Activated CD4-positive, alpha-beta T cell treated with anti-CD3 and anti-CD28 coated beads, Interleukin-2, amount 50 U/mL, for 4 hours (primary cell): ENCODE measurements at regions not wholly inside any gene's neighbourhood (a gene's known extent, or its start where the extent isn't known, plus 50 kb on each side); places are given as distances from the start of the nearest gene placed in this dataset.

Experiments
- DNase-seq, 2 experiments: peaks; one replicate each; pipeline ENCODE4 v3.0.0-alpha.2; 2020

GRCh38 chr21:23245255-23245654 is 2247.0 kb downstream of the NCAM2 start:
- no peak for DNase-seq

- DNase-seq, result no peak
Observed at GRCh38 chr21:23223882-23224281, 2225.7 kb downstream of the NCAM2 start.

- no peak for DNase-seq
Observed at GRCh38 chr21:23218667-23219066, 2220.5 kb downstream of the NCAM2 start.

GRCh38 chr21:23217597-23217996 is 2219.4 kb downstream of the NCAM2 start:
- no peak for DNase-seq

- DNase-seq, result no peak
Observed at GRCh38 chr21:23215261-23215660, 2217.1 kb downstream of the NCAM2 start.
